ENCODE measurements at regions not wholly inside any gene's neighbourhood (a gene's known extent, or its start where the extent isn't known, plus 50 kb on each side); places are given as distances from the start of the nearest gene placed in this dataset.

GRCh38 chr6:19918436-19918835 is 81.3 kb downstream of the ID4 start:
- Histone ChIP-seq H3K4me1 (no peaks in the 10 kb centered on the region), H3K9me3 (peaks cover 0 to 44% (median 14%) of the 10 kb centered on the region in 11 donors), H3K4me3 (no peak overlapping the region), H3K36me3 (no peaks in the 10 kb centered on the region), H3K27ac (no peak overlapping the region), H3K27me3 (peaks cover 0 to 5% (median 0%) of the 10 kb centered on the region in 7 donors)
- TF ChIP-seq, protein P1, sequence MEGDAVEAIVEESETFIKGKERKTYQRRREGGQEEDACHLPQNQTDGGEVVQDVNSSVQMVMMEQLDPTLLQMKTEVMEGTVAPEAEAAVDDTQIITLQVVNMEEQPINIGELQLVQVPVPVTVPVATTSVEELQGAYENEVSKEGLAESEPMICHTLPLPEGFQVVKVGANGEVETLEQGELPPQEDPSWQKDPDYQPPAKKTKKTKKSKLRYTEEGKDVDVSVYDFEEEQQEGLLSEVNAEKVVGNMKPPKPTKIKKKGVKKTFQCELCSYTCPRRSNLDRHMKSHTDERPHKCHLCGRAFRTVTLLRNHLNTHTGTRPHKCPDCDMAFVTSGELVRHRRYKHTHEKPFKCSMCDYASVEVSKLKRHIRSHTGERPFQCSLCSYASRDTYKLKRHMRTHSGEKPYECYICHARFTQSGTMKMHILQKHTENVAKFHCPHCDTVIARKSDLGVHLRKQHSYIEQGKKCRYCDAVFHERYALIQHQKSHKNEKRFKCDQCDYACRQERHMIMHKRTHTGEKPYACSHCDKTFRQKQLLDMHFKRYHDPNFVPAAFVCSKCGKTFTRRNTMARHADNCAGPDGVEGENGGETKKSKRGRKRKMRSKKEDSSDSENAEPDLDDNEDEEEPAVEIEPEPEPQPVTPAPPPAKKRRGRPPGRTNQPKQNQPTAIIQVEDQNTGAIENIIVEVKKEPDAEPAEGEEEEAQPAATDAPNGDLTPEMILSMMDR (IDR thresholded peaks at IDR 0.05), result no peak
- DNase-seq, result no peak
- intact Hi-C loops (cut with DNase I), result no loop called here
- no peak for ATAC-seq
- 91% methylated on average over 1 of the region's 1 CpG for WGBS, 2 donors

- H3K36me3 ChIP-seq, result no peaks in the 10 kb centered on the region
- intact Hi-C loops (cut with DNase I), result no loop called here
- H3K9me3 ChIP-seq, result peaks cover 0 to 25% (median 10%) of the 10 kb centered on the region in 11 donors
- H3K4me1 ChIP-seq, result no peaks in the 10 kb centered on the region
- H3K27me3 ChIP-seq, result peaks cover 0 to 23% (median 11%) of the 10 kb centered on the region in 7 donors
- WGBS, 2 donors, result 35 to 47% methylated on average over 9 of the region's 9 CpGs
- no peak overlapping the region for H3K4me3 ChIP-seq
- H3K27ac ChIP-seq, result no peak overlapping the region
- DNase-seq, result no peak
- no peak for ATAC-seq
- TF ChIP-seq, protein P1 (IDR thresholded peaks at IDR 0.05), result no peak
These were observed 84.6 kb downstream of the ID4 start for GRCh38 chr6:19921786-19922185.

- TF ChIP-seq, protein P1 (IDR thresholded peaks at IDR 0.05), result no peak
- DNase-seq (no peak), ATAC-seq (no peak)
- H3K36me3 ChIP-seq, result no peaks in the 10 kb centered on the region
- H3K4me1 ChIP-seq, result no peaks in the 10 kb centered on the region
- H3K4me3 ChIP-seq, result no peak overlapping the region
- H3K27me3 ChIP-seq, result peaks cover 0 to 30% (median 11%) of the 10 kb centered on the region in 7 donors
- no peaks in the 10 kb centered on the region for H3K9me3 ChIP-seq
- H3K27ac ChIP-seq, result no peak overlapping the region
- intact Hi-C loops (cut with DNase I), result no loop called here
- 89 to 90% methylated on average over 1 of the region's 1 CpG for WGBS, 2 donors
These were observed 88.4 kb downstream of the ID4 start for GRCh38 chr6:19925533-19925932.

DNA sequence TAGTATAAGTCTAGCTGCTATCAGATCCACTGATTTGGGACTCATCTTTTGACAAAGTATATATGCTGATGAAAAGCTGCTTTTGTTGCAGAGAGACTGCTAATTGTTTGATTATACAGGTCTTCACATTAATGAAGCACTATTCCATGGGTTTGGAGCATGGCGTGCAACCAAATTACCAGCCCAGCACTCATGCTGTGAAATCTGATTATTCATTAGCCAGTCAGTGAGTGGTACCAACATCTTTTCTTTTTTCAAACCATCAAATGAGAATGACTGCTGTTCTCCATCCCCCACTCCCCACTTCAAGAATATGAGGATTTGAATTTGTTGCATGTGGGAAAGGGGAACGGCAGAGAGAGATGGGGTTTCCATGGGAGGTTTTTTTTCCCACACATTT is 91.3 kb downstream of the ID4 start:
- Histone ChIP-seq H3K27me3 (peaks cover 0 to 26% (median 6%) of the 10 kb centered on the region in 7 donors), H3K36me3 (no peaks in the 10 kb centered on the region), H3K4me3 (no peak overlapping the region), H3K9me3 (no peaks in the 10 kb centered on the region), H3K27ac (no peak overlapping the region), H3K4me1 (no peaks in the 10 kb centered on the region)
- DNase-seq (no peak), ATAC-seq (no peak)
- TF ChIP-seq, protein P1 (IDR thresholded peaks at IDR 0.05), result no peak
- 60 to 72% methylated on average over 2 of the region's 2 CpGs for WGBS, 2 donors
- intact Hi-C loops (cut with DNase I), result no loop called here
